ENCODE measurements at regions not wholly inside any gene's neighbourhood (a gene's known extent, or its start where the extent isn't known, plus 50 kb on each side); places are given as distances from the start of the nearest gene placed in this dataset.

DNA sequence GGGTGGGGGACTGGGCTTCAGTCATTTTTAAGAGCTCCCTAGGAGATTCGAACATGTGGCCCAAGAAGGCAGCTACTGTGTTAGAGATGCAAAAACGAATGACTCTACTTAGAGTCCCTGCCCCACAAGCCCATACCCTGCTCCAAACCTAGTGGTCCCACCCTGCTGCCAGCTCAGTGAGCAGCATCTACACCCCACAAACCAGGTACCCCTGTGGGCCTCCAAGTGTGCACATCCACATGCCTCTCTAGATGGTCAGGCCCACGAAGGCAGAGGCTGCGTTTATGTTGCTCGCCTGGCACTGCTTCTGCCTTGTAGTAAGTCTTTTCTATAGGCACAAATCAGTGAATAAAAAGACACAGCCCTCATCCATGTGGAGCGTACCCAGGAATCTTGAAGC lies 112.6 kb downstream of the PDCL3 start:
- Histone ChIP-seq H3K27ac (no peak overlapping the region), H3K27me3 (no peaks in the 10 kb centered on the region), H3K36me3 (no peaks in the 10 kb centered on the region), H3K4me1 (no peaks in the 10 kb centered on the region), H3K4me3 (no peak overlapping the region), H3K9me3 (no peaks in the 10 kb centered on the region)
- DNase-seq (ENCODE audit: low spot score in 2 of 2): no peak
- TF ChIP-seq, protein P1, sequence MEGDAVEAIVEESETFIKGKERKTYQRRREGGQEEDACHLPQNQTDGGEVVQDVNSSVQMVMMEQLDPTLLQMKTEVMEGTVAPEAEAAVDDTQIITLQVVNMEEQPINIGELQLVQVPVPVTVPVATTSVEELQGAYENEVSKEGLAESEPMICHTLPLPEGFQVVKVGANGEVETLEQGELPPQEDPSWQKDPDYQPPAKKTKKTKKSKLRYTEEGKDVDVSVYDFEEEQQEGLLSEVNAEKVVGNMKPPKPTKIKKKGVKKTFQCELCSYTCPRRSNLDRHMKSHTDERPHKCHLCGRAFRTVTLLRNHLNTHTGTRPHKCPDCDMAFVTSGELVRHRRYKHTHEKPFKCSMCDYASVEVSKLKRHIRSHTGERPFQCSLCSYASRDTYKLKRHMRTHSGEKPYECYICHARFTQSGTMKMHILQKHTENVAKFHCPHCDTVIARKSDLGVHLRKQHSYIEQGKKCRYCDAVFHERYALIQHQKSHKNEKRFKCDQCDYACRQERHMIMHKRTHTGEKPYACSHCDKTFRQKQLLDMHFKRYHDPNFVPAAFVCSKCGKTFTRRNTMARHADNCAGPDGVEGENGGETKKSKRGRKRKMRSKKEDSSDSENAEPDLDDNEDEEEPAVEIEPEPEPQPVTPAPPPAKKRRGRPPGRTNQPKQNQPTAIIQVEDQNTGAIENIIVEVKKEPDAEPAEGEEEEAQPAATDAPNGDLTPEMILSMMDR (IDR thresholded peaks at IDR 0.05): no peak
- intact Hi-C loops (cut with DNase I): no loop called here

GRCh38 chr2:100675855-100676254 lies 113.1 kb downstream of the PDCL3 start:
- TF ChIP-seq, protein P1 (IDR thresholded peaks at IDR 0.05): no peak
- DNase-seq (ENCODE audit: low spot score in 2 of 2): no peak
- no peaks in the 10 kb centered on the region for H3K4me1 ChIP-seq
- H3K36me3 ChIP-seq: no peaks in the 10 kb centered on the region
- no peak overlapping the region for H3K27ac ChIP-seq
- no peaks in the 10 kb centered on the region for H3K27me3 ChIP-seq
- H3K4me3 ChIP-seq: no peak overlapping the region
- no peaks in the 10 kb centered on the region for H3K9me3 ChIP-seq
- intact Hi-C loops (cut with DNase I): no loop called here

DNA sequence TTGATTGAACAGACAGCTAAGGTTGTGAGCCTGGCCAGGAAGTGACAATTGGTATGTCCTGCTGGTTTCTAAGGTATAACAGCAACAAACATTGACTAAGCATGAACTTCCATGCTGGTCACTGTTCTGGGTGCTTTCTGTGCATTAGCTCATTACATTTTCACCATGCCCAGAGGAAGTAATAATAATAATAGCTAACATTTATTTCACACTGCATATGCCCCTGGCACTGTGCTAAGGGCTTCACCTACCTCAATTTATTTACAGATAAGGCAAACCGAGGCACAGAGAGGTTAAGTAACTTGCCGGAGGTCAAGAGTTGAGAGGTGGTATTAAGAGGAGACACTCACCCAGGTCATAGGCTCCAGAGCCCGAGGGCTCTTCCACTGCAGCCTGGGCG lies 113.6 kb downstream of the PDCL3 start:
- Histone ChIP-seq H3K4me3 (no peak overlapping the region), H3K36me3 (no peaks in the 10 kb centered on the region), H3K27ac (no peak overlapping the region), H3K4me1 (no peaks in the 10 kb centered on the region), H3K27me3 (no peaks in the 10 kb centered on the region), H3K9me3 (no peaks in the 10 kb centered on the region)
- no peak for DNase-seq (ENCODE audit: low spot score in 2 of 2)
- TF ChIP-seq, protein P1 (IDR thresholded peaks at IDR 0.05): no peak
- intact Hi-C loops (cut with DNase I): no loop called here

DNA sequence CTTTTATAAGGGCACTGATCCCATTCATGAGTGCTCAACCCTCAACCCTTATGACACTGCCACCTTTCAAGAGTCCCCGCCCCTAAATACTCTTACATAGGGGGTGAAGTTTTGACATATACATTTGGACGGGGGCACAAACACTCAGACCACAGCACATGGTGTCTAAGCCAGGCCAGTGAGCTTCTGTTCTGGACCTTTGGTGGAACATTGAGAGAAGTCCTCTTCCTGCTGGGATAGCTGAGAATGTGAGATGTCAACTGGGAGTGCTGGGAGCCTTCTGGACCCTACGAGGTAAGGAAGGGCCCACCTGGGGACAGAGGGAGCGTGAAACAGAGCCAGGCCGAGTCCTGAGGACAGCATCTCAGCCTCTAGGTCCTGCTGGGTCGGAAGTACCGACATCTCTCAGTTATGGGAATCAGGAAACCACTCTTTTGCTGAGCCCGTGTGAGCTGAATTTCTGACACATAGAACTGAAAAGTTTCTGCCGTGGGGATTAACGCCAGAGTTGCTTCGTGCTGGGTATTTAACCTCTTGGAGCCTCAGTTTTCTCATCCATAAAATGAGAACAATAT lies 114.9 kb downstream of the PDCL3 start:
- TF ChIP-seq, protein P1 (IDR thresholded peaks at IDR 0.05): no peak
- Histone ChIP-seq H3K4me3 (no peak overlapping the region), H3K27me3 (no peaks in the 10 kb centered on the region), H3K27ac (no peak overlapping the region), H3K9me3 (no peaks in the 10 kb centered on the region), H3K4me1 (no peaks in the 10 kb centered on the region), H3K36me3 (no peaks in the 10 kb centered on the region)
- intact Hi-C loops (cut with DNase I): no loop called here
- DNase-seq (ENCODE audit: low spot score in 2 of 2): no peak

DNA sequence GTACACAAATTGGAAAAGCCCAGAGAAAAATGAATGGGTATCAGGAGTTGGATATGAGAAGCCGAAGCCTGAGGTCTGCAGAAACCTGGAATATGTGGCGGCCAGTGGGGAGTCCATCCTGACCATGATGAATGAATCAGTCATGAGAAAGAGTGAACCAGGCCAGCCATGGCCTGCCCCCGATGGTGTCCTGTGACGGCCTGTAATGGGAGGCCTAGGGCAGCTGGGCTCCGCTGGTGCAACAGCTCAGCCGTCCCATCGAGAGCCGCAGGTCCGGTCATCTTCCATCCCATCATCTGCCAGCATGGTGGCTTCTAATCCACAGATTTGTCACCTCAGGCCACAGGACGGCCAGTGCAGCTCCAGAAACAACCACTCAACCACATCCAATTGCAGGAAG lies 116.4 kb downstream of the PDCL3 start:
- H3K36me3 ChIP-seq: no peaks in the 10 kb centered on the region
- DNase-seq (ENCODE audit: low spot score in 2 of 2): no peak
- peaks cover 0 to 7% of the 10 kb centered on the region in 2 donors for H3K9me3 ChIP-seq
- H3K4me3 ChIP-seq: no peak overlapping the region
- TF ChIP-seq, protein P1 (IDR thresholded peaks at IDR 0.05): no peak
- intact Hi-C loops (cut with DNase I): no loop called here
- no peaks in the 10 kb centered on the region for H3K4me1 ChIP-seq
- H3K27ac ChIP-seq: no peak overlapping the region
- H3K27me3 ChIP-seq: no peaks in the 10 kb centered on the region

GRCh38 chr2:100682536-100682935 lies 119.7 kb downstream of the PDCL3 start:
- no peak overlapping the region for H3K27ac ChIP-seq
- no peaks in the 10 kb centered on the region for H3K4me1 ChIP-seq
- no peak overlapping the region for H3K4me3 ChIP-seq
- intact Hi-C loops (cut with DNase I): no loop called here
- peaks cover 0 to 7% of the 10 kb centered on the region in 2 donors for H3K9me3 ChIP-seq
- no peaks in the 10 kb centered on the region for H3K27me3 ChIP-seq
- TF ChIP-seq, protein P1 (IDR thresholded peaks at IDR 0.05): no peak
- no peaks in the 10 kb centered on the region for H3K36me3 ChIP-seq
- DNase-seq (ENCODE audit: low spot score in 2 of 2): no peak
